Natural killer cell (primary cell): ENCODE measurements at regions not wholly inside any gene's neighbourhood (a gene's known extent, or its start where the extent isn't known, plus 50 kb on each side); places are given as distances from the start of the nearest gene placed in this dataset.

Experiments
- ATAC-seq, 3 donors: fragments of 150-1000 bp in 2 of 3; fragments of 200-7000 bp in 1 of 3; cut with Tn5 transposase; 1 replicate in 1 of 3; 2 replicates in 2 of 3; pipeline ENCODE4 v1.10.0; 2021; ENCODE audit warnings: mild to moderate bottlenecking in 2 of 3, moderate library complexity in 2 of 3
- DNase-seq, 2 donors: peaks; one replicate each; pipeline versions ENCODE4 v3.0.0 to v3.0.0-alpha.2; 2013 to 2021; ENCODE audit warnings: mixed read lengths in 1 of 2
- H3K27ac ChIP-seq: one replicate; pipeline ENCODE4 v1.5.1; 2013; ENCODE audit warnings: mild to moderate bottlenecking, low read length
- H3K27me3 ChIP-seq: one replicate; pipeline ENCODE4 v1.6.1; 2013; ENCODE audit warnings: low read length; ENCODE audit not compliant: control insufficient read depth, insufficient read depth
- H3K36me3 ChIP-seq: one replicate; pipeline ENCODE4 v1.6.1; 2013; ENCODE audit warnings: low read length; ENCODE audit not compliant: control insufficient read depth, insufficient read depth
- H3K4me1 ChIP-seq: one replicate; pipeline ENCODE4 v1.6.1; 2013; ENCODE audit warnings: low read length; ENCODE audit not compliant: control insufficient read depth, insufficient read depth
- H3K4me3 ChIP-seq: one replicate; pipeline ENCODE4 v1.5.1; 2013; ENCODE audit warnings: low read length
- H3K9me3 ChIP-seq: one replicate; pipeline ENCODE4 v1.6.1; 2013; ENCODE audit warnings: low read length; ENCODE audit not compliant: control insufficient read depth, insufficient read depth
- H3K27ac Mint-ChIP-seq, 2 donors: one replicate each; pipeline ENCODE4 v1.8.0; 2022; ENCODE audit warnings: mild to moderate bottlenecking in 2 of 2, mixed read lengths in 2 of 2, moderate library complexity in 1 of 2
- H3K27me3 Mint-ChIP-seq, 2 donors: one replicate each; pipeline ENCODE4 v1.8.0; 2022; ENCODE audit warnings: low read depth in 2 of 2, mixed read lengths in 2 of 2
- H3K36me3 Mint-ChIP-seq: one replicate; pipeline ENCODE4 v1.8.0; 2022; ENCODE audit warnings: mixed read lengths
- H3K4me1 Mint-ChIP-seq, 2 donors: one replicate each; pipeline ENCODE4 v1.8.0; 2022; ENCODE audit warnings: mixed read lengths in 2 of 2
- H3K4me3 Mint-ChIP-seq: one replicate; pipeline ENCODE4 v1.8.0; 2022; ENCODE audit warnings: mild to moderate bottlenecking, moderate library complexity, mixed read lengths
- H3K9me3 Mint-ChIP-seq, 2 donors: one replicate each; pipeline ENCODE4 v1.8.0; 2022; ENCODE audit warnings: mixed read lengths in 2 of 2
- WGBS: methylation state at CpG from one replicate; pipeline ENCODE4 v1.1.7; 2013; ENCODE audit warnings: missing lambda C conversion rate; ENCODE audit not compliant: insufficient coverage; 5-methylcytosine and 5-hydroxymethylcytosine counted together
- intact Hi-C: fragments of 100-400 bp; cut with micrococcal nuclease; formaldehyde crosslinking; loops from one replicate; pipeline ENCODE4 v1.14.2; 2022
- TF ChIP-seq, protein P1 (sequence below): fragments of 200-600 bp; IDR thresholded peaks from one replicate; pipeline ENCODE4 v1.8.0; 2022; ENCODE audit warnings: antibody characterized with exemption

DNA sequence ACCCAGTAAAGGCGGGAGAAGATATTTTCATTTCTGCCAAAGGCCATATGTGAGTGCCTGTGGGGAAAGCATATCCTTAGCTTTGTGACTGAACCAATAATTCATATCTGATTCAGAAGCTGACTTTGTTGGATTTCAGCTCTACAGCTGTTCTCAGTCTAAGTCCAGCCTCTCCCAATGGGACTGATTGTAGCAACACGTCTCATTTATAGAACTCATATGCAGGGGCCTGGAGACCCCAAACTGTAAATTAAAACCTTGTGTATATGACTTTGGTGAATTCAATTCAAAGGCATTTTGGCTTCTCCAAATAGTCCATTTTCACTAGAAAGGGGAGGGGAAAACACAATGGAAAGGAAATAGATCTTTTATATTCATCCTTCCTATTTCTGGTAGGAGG, 250.4 kb upstream of the SORL1-AS1 start:
- Mint-ChIP-seq H3K27me3 (peaks cover 10 to 18% of the 10 kb centered on the region in 2 donors), H3K27ac (no peak overlapping the region), H3K9me3 (no peaks in the 10 kb centered on the region), H3K36me3 (no peaks in the 10 kb centered on the region), H3K4me3 (no peak overlapping the region), H3K4me1 (no peaks in the 10 kb centered on the region)
- H3K27ac ChIP-seq = no peak overlapping the region
- DNase-seq = no peak
- no peak overlapping the region for H3K4me3 ChIP-seq
- 93% methylated on average over 2 of the region's 2 CpGs for WGBS
- no peaks in the 10 kb centered on the region for H3K9me3 ChIP-seq
- intact Hi-C loops = no loop called here
- H3K27me3 ChIP-seq = no peaks in the 10 kb centered on the region
- no peaks in the 10 kb centered on the region for H3K4me1 ChIP-seq
- no peak for ATAC-seq
- TF ChIP-seq, protein P1, sequence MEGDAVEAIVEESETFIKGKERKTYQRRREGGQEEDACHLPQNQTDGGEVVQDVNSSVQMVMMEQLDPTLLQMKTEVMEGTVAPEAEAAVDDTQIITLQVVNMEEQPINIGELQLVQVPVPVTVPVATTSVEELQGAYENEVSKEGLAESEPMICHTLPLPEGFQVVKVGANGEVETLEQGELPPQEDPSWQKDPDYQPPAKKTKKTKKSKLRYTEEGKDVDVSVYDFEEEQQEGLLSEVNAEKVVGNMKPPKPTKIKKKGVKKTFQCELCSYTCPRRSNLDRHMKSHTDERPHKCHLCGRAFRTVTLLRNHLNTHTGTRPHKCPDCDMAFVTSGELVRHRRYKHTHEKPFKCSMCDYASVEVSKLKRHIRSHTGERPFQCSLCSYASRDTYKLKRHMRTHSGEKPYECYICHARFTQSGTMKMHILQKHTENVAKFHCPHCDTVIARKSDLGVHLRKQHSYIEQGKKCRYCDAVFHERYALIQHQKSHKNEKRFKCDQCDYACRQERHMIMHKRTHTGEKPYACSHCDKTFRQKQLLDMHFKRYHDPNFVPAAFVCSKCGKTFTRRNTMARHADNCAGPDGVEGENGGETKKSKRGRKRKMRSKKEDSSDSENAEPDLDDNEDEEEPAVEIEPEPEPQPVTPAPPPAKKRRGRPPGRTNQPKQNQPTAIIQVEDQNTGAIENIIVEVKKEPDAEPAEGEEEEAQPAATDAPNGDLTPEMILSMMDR = no peak
- H3K36me3 ChIP-seq = no peaks in the 10 kb centered on the region

DNA sequence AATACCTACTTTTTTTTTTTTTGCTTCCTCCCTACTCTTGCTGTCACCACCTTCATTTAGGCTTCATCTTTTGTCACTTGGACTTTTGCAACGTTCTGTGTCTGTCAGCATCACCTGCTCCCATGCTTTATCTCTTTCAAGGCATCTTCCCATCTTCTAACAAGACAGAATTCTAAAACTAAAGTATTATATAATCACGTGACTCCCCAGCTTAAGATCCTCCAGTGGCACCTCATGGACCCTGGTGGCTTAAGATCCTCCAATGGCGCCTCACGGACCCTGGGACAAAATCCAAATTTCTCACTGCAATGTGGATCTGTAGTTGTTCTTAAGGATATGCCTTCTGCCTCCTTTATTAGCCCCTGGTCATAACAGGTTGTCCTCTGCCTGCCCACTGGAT, 248.2 kb upstream of the SORL1-AS1 start:
- DNase-seq (no peak), ATAC-seq (no peak)
- no peak overlapping the region for H3K27ac ChIP-seq
- Mint-ChIP-seq H3K4me3 (no peak overlapping the region), H3K27ac (no peak overlapping the region), H3K4me1 (no peaks in the 10 kb centered on the region), H3K27me3 (peaks cover 11 to 18% of the 10 kb centered on the region in 2 donors), H3K36me3 (no peaks in the 10 kb centered on the region), H3K9me3 (no peaks in the 10 kb centered on the region)
- H3K36me3 ChIP-seq = no peaks in the 10 kb centered on the region
- 78% methylated on average over 3 of the region's 4 CpGs for WGBS
- no peaks in the 10 kb centered on the region for H3K27me3 ChIP-seq
- H3K4me1 ChIP-seq = no peaks in the 10 kb centered on the region
- H3K4me3 ChIP-seq = no peak overlapping the region
- no peaks in the 10 kb centered on the region for H3K9me3 ChIP-seq
- intact Hi-C loops = no loop called here
- TF ChIP-seq, protein P1 = no peak

DNA sequence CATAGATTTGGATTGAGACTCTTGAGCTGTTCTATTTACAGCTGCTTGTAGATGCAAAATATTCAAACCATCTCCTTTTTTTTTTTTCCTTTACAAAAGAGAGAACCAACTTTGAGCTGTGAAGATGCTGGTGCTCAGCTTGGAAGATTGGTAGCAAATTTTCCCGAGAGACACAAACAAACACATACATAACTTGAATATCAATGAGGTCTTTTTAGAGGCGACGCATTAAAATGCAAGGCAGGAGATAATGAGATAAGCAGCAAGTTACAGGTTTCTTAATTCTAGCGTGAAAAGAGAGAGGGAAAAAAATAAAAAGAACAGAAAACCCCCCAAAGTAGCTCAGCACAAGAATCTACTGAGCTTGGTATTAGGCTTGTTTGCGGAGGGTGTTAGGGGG, 247.0 kb upstream of the SORL1-AS1 start:
- no peak for ATAC-seq
- no peaks in the 10 kb centered on the region for H3K36me3 ChIP-seq
- no peaks in the 10 kb centered on the region for H3K9me3 ChIP-seq
- no peaks in the 10 kb centered on the region for H3K27me3 ChIP-seq
- no peak overlapping the region for H3K4me3 Mint-ChIP-seq
- no peaks in the 10 kb centered on the region for H3K36me3 Mint-ChIP-seq
- intact Hi-C loops = no loop called here
- no peak overlapping the region for H3K27ac Mint-ChIP-seq
- H3K4me3 ChIP-seq = no peak overlapping the region
- WGBS = 30% methylated on average over 4 of the region's 5 CpGs
- no peak for DNase-seq
- H3K27me3 Mint-ChIP-seq = peaks cover 13 to 18% of the 10 kb centered on the region in 2 donors
- H3K4me1 Mint-ChIP-seq = no peaks in the 10 kb centered on the region
- TF ChIP-seq, protein P1 = no peak
- H3K27ac ChIP-seq = no peak overlapping the region
- H3K4me1 ChIP-seq = no peaks in the 10 kb centered on the region
- no peaks in the 10 kb centered on the region for H3K9me3 Mint-ChIP-seq

DNA sequence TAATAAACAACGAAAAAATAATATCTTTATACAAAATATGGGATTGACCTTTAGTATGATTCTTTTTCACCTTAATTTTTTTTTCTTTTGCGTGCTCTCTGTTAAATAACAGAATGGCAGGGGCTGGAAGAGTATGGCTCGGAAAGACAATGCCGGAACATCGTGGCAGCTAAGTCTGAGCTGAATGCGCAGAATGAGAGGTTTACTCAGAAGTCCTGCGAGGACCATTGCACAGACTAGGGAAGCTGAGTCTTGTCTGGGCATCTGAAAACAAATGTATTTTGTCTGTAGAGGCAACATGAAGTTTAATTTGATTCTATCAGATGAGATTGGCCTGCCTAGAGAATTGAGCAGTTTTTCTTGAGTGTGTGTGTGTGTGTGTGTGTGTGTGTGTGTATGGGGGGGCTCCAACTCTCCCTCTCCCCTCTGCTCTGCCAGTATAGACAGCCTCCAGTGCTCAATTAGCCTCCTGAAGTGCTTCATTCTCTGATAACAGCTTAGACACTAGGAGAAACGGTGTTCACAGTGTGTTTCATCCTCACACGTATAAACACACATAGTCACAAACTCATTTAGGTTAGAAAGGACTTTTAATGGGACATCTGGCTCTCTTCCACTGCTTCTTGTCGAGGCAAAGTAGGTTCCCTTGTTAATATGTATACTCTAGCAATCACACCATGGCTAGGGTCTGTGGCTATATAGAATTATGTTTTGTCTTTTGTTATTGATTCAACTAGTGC, 244.3 kb upstream of the SORL1-AS1 start:
- WGBS = 94% methylated on average over 8 of the region's 10 CpGs
- H3K36me3 Mint-ChIP-seq = no peaks in the 10 kb centered on the region
- intact Hi-C loops = no loop called here

More for the DNA sequence above, 244.3 kb upstream of the SORL1-AS1 start:
- H3K27ac ChIP-seq = no peak overlapping the region
- no peak overlapping the region for H3K4me3 Mint-ChIP-seq
- ATAC-seq (no peak), DNase-seq (no peak)
- TF ChIP-seq, protein P1 = no peak
- no peaks in the 10 kb centered on the region for H3K4me1 Mint-ChIP-seq
- no peak overlapping the region for H3K27ac Mint-ChIP-seq
- peaks cover 3 to 9% of the 10 kb centered on the region in 2 donors for H3K27me3 Mint-ChIP-seq
- H3K9me3 ChIP-seq = no peaks in the 10 kb centered on the region
- no peaks in the 10 kb centered on the region for H3K4me1 ChIP-seq
- H3K4me3 ChIP-seq = no peak overlapping the region
- no peaks in the 10 kb centered on the region for H3K36me3 ChIP-seq
- H3K27me3 ChIP-seq = no peaks in the 10 kb centered on the region
- no peaks in the 10 kb centered on the region for H3K9me3 Mint-ChIP-seq
